ENCODE measurements at regions not wholly inside any gene's neighbourhood (a gene's known extent, or its start where the extent isn't known, plus 50 kb on each side); places are given as distances from the start of the nearest gene placed in this dataset.

DNA sequence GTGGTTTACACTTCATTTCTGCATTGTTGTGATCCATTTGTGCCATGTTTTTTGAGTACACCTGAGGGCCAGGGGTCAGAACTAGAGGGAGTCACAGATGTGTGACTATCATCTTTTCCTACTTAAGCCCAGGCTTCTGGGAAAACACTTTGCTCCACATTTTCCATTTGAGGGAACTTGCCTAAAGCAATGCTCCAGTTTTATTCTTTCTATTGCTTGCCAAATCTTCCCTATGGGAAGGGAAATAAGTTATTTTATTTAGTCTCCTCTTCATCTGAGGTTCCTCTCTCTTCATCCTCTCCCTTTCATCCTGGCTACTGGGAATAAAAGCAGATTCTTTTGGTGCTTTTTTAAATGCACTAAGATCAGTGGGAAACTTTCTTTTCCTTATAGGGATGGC, 179.9 kb upstream of the PRSS58 start (continued):
- TF ChIP-seq ZNF691 (CRISPR knock-in tag; IDR thresholded peaks at IDR 0.05; ENCODE audit: borderline replicate concordance, low read depth): no peak

GRCh38 chr7:142436601-142437000, 178.7 kb upstream of the PRSS58 start:
- Histone ChIP-seq H3K36me3 (replicated peaks in 1 of 2; ENCODE audit: control insufficient read depth in 1 of 2, insufficient read depth in 2 of 2, low read length in 2 of 2) (no peaks in the 10 kb centered on the region), H3K4me2 (ENCODE audit: low read depth, low read length) (no peak overlapping the region), H3K9ac (ENCODE audit: insufficient read depth, low read depth, low read length) (no peak overlapping the region), H3K27ac (ENCODE audit: extremely low read length, insufficient read depth, low read length) (no peak overlapping the region), H3K27me3 (ENCODE audit: control insufficient read depth in 1 of 2, insufficient read depth in 2 of 2, low read length in 2 of 2) (no peaks in the 10 kb centered on the region; a peak in 2 of 5 replicates), H3K4me3 (replicated peaks in 1 of 3; ENCODE audit: insufficient read depth in 1 of 3, low read depth in 2 of 3, low read length in 3 of 3) (no peak overlapping the region), H3K79me2 (ENCODE audit: insufficient read depth, low read length) (no peaks in the 10 kb centered on the region), H3K9me3 (ENCODE audit: low read length) (no peaks in the 10 kb centered on the region), H3K4me1 (ENCODE audit: insufficient read depth, low read length) (no peaks in the 10 kb centered on the region), H2AFZ (ENCODE audit: low read length) (no peak overlapping the region), H4K20me1 (ENCODE audit: insufficient read depth, low read length) (no peaks in the 10 kb centered on the region)
- POLR2A ChIA-PET: no interaction called here
- DNase-seq (ENCODE audit: low spot score) (no peak), FAIRE-seq (no peak), ATAC-seq (no peak)
- BruUV-seq (replicated peaks): no TSS peak
- intact Hi-C loops (cut with micrococcal nuclease; ENCODE audit: unreplicated experiment): no loop called here
- in situ Hi-C loops (cut with HindIII; ENCODE audit: extremely low pct_ligation_motif_present, low pct_unique_long_range_greater_than_20kb): no loop called here
- 0% methylated on average over 2 of the region's 2 CpGs for WGBS (ENCODE audit: low lambda C conversion rate)
- CTCF ChIA-PET (ENCODE audit: low intra/inter-chr PET ratio, low total read pairs): no interaction called here
- TF ChIP-seq ZNF563 (CRISPR knock-in tag; IDR thresholded peaks at IDR 0.05) (no peak), ZNF207 (IDR thresholded peaks at IDR 0.05; ENCODE audit: borderline replicate concordance) (no peak), ARHGAP35 (CRISPR knock-in tag; IDR thresholded peaks at IDR 0.05; ENCODE audit: borderline replicate concordance) (no peak), MAFG (CRISPR knock-in tag; IDR thresholded peaks at IDR 0.05) (no peak), ZNF318 (CRISPR knock-in tag; IDR thresholded peaks at IDR 0.05) (no peak), HOXA5 (CRISPR knock-in tag; IDR thresholded peaks at IDR 0.05) (no peak), RFX5 (IDR thresholded peaks at IDR 0.05; ENCODE audit: low read depth, low read length) (no peak), TARDBP (CRISPR knock-in tag; IDR thresholded peaks at IDR 0.05) (no peak), EZH2 (conservative IDR thresholded peaks at IDR 0.05; ENCODE audit: low read depth, low read length) (no peak), ZMAT5 (CRISPR knock-in tag; IDR thresholded peaks at IDR 0.05; ENCODE audit: borderline replicate concordance, low read depth) (no peak), GRHL1 (CRISPR knock-in tag; conservative IDR thresholded peaks at IDR 0.05) (no peak), RBAK (CRISPR knock-in tag; IDR thresholded peaks at IDR 0.05) (no peak)
